Transverse colon (tissue), 4 donors: ENCODE measurements at regions not wholly inside any gene's neighbourhood (a gene's known extent, or its start where the extent isn't known, plus 50 kb on each side); places are given as distances from the start of the nearest gene placed in this dataset.

ENCODE experiments used
- POLR2A ChIP-seq: fragments of 450-650 bp; IDR thresholded peaks from one replicate; pipeline ENCODE4 v1.6.1; 2016; ENCODE audit warnings: antibody characterized with exemption, mild to moderate bottlenecking, moderate library complexity
- POLR2AphosphoS5 ChIP-seq, 3 donors: sonication (generic); formaldehyde crosslinking; IDR thresholded peaks; one replicate each; pipeline ENCODE4 v1.6.1; 2016; ENCODE audit warnings: antibody characterized with exemption in 3 of 3
- TF ChIP-seq, protein P1 (sequence below), 5 experiments: fragments of 200-600 bp in 3 of 5; fragments of 450-650 bp in 2 of 5; sonication (generic) in 3 of 5; IDR thresholded peaks; 1 replicate in 2 of 5; 2 replicates in 3 of 5; pipeline ENCODE4 v1.5.1; 2016 to 2017; ENCODE audit warnings: antibody characterized with exemption in 5 of 5, inconsistent platforms in 3 of 5, mild to moderate bottlenecking in 2 of 5, moderate library complexity in 1 of 5

DNA sequence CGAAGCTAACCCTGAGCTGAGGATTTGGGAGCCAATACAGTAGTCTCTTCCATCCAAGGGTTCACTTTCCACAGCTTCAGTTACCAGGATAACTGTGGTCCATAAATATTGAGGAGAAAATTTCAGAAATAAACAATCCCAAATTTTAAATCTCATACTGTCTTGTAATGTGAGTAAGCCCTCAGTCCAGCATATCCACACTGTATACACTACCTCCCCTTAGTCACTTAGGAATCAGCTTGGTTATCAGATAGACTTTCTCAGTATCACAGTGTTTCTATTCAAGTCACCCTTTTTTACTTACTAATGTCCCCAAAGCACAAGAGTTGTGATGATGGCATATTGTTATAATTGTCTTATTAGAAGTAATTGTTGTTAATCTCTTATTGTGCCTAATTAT is 102.3 kb upstream of the GNG12 start:
- TF ChIP-seq, protein P1, sequence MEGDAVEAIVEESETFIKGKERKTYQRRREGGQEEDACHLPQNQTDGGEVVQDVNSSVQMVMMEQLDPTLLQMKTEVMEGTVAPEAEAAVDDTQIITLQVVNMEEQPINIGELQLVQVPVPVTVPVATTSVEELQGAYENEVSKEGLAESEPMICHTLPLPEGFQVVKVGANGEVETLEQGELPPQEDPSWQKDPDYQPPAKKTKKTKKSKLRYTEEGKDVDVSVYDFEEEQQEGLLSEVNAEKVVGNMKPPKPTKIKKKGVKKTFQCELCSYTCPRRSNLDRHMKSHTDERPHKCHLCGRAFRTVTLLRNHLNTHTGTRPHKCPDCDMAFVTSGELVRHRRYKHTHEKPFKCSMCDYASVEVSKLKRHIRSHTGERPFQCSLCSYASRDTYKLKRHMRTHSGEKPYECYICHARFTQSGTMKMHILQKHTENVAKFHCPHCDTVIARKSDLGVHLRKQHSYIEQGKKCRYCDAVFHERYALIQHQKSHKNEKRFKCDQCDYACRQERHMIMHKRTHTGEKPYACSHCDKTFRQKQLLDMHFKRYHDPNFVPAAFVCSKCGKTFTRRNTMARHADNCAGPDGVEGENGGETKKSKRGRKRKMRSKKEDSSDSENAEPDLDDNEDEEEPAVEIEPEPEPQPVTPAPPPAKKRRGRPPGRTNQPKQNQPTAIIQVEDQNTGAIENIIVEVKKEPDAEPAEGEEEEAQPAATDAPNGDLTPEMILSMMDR (IDR thresholded peaks at IDR 0.05), result no peak
- TF ChIP-seq POLR2AphosphoS5 (IDR thresholded peaks at IDR 0.05), result no peak
- no peak for TF ChIP-seq POLR2A
